VCaP (cell line): ENCODE measurements at regions not wholly inside any gene's neighbourhood (a gene's known extent, or its start where the extent isn't known, plus 50 kb on each side); places are given as distances from the start of the nearest gene placed in this dataset.

Experiments used
- H3K27ac ChIP-seq: fragments of 450-650 bp; 2 replicates; pipeline ENCODE4 v1.5.1; 2017
- CTCF ChIP-seq: fragments of 450-650 bp; conservative IDR thresholded peaks from 2 replicates; pipeline ENCODE4 v1.5.1; 2017; ENCODE audit warnings: mild to moderate bottlenecking, moderate library complexity

GRCh38 chr6:14272737-14273085, 155.1 kb downstream of the CD83 start:
- TF ChIP-seq CTCF: no peak
- H3K27ac ChIP-seq: no peak overlapping the region

- TF ChIP-seq CTCF: no peak
- H3K27ac ChIP-seq: no peak overlapping the region
Observed at GRCh38 chr6:14273191-14273590, 155.6 kb downstream of the CD83 start.

GRCh38 chr6:14274016-14274415, 156.4 kb downstream of the CD83 start:
- no peak for TF ChIP-seq CTCF
- H3K27ac ChIP-seq: no peak overlapping the region

- no peak overlapping the region for H3K27ac ChIP-seq
- TF ChIP-seq CTCF: no peak
Observed at GRCh38 chr6:14274546-14275492, 157.2 kb downstream of the CD83 start.

- no peak for TF ChIP-seq CTCF
- no peak overlapping the region for H3K27ac ChIP-seq
Observed at GRCh38 chr6:14275493-14275851, 157.9 kb downstream of the CD83 start.

- TF ChIP-seq CTCF: no peak
- H3K27ac ChIP-seq: no peak overlapping the region
Observed at GRCh38 chr6:14276071-14276470, 158.5 kb downstream of the CD83 start.

GRCh38 chr6:14276667-14277404, 159.3 kb downstream of the CD83 start:
- no peak for TF ChIP-seq CTCF
- H3K27ac ChIP-seq: no peak overlapping the region
